ENCODE measurements at regions not wholly inside any gene's neighbourhood (a gene's known extent, or its start where the extent isn't known, plus 50 kb on each side); places are given as distances from the start of the nearest gene placed in this dataset.

DNA sequence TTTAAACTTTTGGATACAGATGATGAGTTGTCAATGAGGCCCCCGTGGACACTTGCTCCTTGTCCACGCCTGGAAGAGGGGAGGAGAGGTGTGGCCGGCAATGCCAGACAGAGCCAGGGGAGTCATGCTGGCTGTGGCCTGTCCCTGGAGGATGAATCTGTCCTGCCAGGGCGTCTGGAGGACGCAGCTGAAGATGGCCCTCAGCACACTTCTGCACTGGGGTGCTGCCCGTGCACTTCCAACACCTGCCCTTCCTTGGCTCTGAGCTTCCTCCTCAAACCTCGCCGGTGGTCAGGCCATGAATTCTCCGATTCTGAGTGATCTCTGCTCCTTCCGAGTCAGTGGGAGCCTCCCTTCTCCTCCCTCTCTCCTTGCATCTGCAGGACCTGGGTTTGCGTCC is 56.4 kb downstream of the KCNF1 start:
- H3K27me3 ChIP-seq (ENCODE audit: insufficient read depth in 3 of 3, low read length in 2 of 3): peaks cover 0 to 5% (median 0%) of the 10 kb centered on the region in 3 donors
- TF ChIP-seq, protein P1, sequence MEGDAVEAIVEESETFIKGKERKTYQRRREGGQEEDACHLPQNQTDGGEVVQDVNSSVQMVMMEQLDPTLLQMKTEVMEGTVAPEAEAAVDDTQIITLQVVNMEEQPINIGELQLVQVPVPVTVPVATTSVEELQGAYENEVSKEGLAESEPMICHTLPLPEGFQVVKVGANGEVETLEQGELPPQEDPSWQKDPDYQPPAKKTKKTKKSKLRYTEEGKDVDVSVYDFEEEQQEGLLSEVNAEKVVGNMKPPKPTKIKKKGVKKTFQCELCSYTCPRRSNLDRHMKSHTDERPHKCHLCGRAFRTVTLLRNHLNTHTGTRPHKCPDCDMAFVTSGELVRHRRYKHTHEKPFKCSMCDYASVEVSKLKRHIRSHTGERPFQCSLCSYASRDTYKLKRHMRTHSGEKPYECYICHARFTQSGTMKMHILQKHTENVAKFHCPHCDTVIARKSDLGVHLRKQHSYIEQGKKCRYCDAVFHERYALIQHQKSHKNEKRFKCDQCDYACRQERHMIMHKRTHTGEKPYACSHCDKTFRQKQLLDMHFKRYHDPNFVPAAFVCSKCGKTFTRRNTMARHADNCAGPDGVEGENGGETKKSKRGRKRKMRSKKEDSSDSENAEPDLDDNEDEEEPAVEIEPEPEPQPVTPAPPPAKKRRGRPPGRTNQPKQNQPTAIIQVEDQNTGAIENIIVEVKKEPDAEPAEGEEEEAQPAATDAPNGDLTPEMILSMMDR (IDR thresholded peaks at IDR 0.05): no peak
- ATAC-seq (no peak), DNase-seq (no peak)
- intact Hi-C loops (cut with DNase I): no loop called here
- H3K36me3 ChIP-seq (ENCODE audit: insufficient read depth in 1 of 2, low read depth in 1 of 2): no peaks in the 10 kb centered on the region
- H3K4me1 ChIP-seq: no peaks in the 10 kb centered on the region
- H3K27ac ChIP-seq: no peak overlapping the region
- no peak overlapping the region for H3K4me3 ChIP-seq
- H3K9me3 ChIP-seq: no peaks in the 10 kb centered on the region
- 80 to 82% (median 80%) methylated on average over 11 of the region's 11 CpGs for WGBS, 3 donors

DNA sequence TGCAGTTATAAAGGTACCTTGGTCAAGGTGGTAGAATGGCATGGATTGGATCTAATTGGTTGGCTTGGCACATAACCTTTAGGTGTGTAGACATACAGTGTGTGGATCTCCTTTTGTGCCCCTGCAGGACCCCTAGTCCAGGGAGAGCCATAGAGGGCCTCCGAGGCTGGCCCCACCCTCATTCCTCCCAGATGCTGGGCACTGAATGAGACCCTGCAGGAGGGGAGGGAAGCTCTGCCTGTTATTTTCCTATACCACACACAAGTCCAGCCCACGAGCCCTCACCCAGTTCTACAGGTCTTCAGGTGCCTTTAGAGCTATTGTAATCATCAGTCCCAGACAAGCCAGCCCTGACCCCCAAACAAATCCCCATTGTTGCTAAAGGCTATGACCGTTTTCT is 58.9 kb downstream of the KCNF1 start:
- Histone ChIP-seq H3K27me3 (ENCODE audit: insufficient read depth in 3 of 3, low read length in 2 of 3) (peaks cover 0 to 5% (median 0%) of the 10 kb centered on the region in 3 donors), H3K9me3 (no peaks in the 10 kb centered on the region), H3K4me3 (no peak overlapping the region), H3K27ac (no peak overlapping the region), H3K36me3 (ENCODE audit: insufficient read depth in 1 of 2, low read depth in 1 of 2) (no peaks in the 10 kb centered on the region), H3K4me1 (no peaks in the 10 kb centered on the region)
- no peak for DNase-seq
- 46 to 57% (median 50%) methylated on average over 3 of the region's 3 CpGs for WGBS, 3 donors
- TF ChIP-seq, protein P1 (IDR thresholded peaks at IDR 0.05): no peak
- intact Hi-C loops (cut with DNase I): no loop called here
- ATAC-seq: no peak

DNA sequence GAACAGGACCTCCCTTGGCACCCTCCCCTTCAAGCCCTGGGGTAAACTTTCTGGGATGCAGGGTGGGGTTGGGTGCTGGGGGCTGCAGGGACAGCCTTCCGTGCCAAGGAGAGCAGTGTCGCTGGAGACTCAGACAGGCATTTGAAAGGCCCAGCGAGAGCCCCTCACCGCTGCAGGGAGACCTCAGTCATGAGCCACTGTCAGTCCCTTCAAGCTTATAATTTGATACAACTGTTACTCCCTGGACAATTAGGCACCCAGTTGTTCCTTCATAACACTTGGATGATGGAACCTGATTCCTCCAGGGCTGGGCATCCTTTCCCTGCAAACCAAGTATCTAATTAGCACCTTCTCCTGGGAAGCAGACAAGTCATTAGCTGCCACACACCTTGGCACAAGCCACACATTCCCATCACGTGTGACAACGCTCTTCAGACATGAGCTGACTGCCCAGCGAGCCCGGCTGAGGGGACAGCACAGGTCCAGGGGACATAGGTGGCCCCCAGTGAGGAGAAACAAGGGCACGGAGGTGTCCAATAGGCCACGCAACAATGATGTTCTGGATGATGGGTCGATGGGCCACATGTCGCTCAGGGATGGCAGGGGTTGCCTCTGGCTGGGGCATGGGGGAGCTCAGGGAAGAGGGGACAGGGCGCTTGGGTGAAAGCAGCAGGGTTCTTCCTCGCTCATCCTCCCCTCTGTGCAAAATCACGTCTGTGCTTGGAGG is 59.6 kb downstream of the KCNF1 start:
- intact Hi-C loops (cut with DNase I): no loop called here
- TF ChIP-seq, protein P1 (IDR thresholded peaks at IDR 0.05): no peak
- no peaks in the 10 kb centered on the region for H3K36me3 ChIP-seq (ENCODE audit: insufficient read depth in 1 of 2, low read depth in 1 of 2)

DNA sequence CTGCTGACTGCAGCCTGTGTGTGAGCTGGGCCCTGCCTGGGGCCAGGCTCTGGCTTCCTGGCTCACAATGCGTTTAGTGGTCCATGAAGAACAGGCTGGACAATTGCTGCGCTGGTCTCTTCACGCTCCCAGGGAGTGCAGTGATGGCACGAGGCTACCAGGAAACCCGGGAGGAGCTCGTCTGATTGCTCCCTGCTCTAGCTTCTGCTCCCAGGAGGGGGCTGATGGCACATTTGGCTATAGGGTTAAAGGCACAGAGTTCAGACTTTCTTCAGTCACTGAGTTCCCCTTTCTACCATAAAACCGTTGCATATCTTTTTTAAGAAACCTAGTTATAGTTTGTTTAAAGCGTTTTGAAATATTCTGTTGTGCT is 60.1 kb downstream of the KCNF1 start:
- H3K27ac ChIP-seq: no peak overlapping the region
- ATAC-seq (no peak), DNase-seq (no peak)
- H3K27me3 ChIP-seq (ENCODE audit: insufficient read depth in 3 of 3, low read length in 2 of 3): peaks cover 0 to 3% (median 0%) of the 10 kb centered on the region in 3 donors
- no peaks in the 10 kb centered on the region for H3K4me1 ChIP-seq
- no peaks in the 10 kb centered on the region for H3K36me3 ChIP-seq (ENCODE audit: insufficient read depth in 1 of 2, low read depth in 1 of 2)
- H3K9me3 ChIP-seq: no peaks in the 10 kb centered on the region
- TF ChIP-seq, protein P1 (IDR thresholded peaks at IDR 0.05): no peak
- WGBS, 3 donors: 38 to 53% (median 46%) methylated on average over 8 of the region's 8 CpGs
- intact Hi-C loops (cut with DNase I): no loop called here
- H3K4me3 ChIP-seq: no peak overlapping the region

More for the DNA sequence above, 59.6 kb downstream of the KCNF1 start:
- no peak for DNase-seq
- no peaks in the 10 kb centered on the region for H3K4me1 ChIP-seq
- no peak overlapping the region for H3K27ac ChIP-seq
- peaks cover 0 to 5% (median 0%) of the 10 kb centered on the region in 3 donors for H3K27me3 ChIP-seq (ENCODE audit: insufficient read depth in 3 of 3, low read length in 2 of 3)
- H3K9me3 ChIP-seq: no peaks in the 10 kb centered on the region
- no peak overlapping the region for H3K4me3 ChIP-seq
- WGBS, 3 donors: 85 to 88% (median 88%) methylated on average over 15 of the region's 15 CpGs
- no peak for ATAC-seq

Data from psoas muscle (tissue), 7 donors.